ENCODE measurements at regions not wholly inside any gene's neighbourhood (a gene's known extent, or its start where the extent isn't known, plus 50 kb on each side); places are given as distances from the start of the nearest gene placed in this dataset.

DNA sequence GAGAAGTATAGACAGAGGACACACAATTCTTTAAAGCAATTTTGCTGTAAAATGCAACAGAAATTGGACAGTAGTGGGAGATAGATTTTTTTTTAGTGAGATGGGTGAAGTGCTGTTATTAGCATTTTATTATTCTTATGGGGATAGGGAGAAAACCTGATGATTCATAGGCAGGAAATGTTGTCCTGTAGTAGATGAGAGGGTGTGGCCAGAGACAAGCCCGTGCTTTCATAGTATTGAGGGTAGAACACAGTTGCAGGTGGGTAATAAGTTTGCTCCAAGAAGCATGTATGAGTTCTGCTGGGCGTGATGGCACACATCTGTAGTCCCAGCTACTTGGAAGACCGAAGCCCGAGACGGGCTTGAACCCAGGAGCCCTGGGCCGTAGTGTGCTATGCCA lies 128.3 kb upstream of the ARHGAP28 start:
- Histone ChIP-seq H3K36me3 (ENCODE audit: low read depth) (no peaks in the 10 kb centered on the region), H3K4me3 (no peak overlapping the region), H3K9me3 (no peaks in the 10 kb centered on the region), H3K4me1 (ENCODE audit: low read depth) (no peaks in the 10 kb centered on the region)
- intact Hi-C loops (cut with DNase I, micrococcal nuclease) = no loop called here
- TF ChIP-seq, protein P1, sequence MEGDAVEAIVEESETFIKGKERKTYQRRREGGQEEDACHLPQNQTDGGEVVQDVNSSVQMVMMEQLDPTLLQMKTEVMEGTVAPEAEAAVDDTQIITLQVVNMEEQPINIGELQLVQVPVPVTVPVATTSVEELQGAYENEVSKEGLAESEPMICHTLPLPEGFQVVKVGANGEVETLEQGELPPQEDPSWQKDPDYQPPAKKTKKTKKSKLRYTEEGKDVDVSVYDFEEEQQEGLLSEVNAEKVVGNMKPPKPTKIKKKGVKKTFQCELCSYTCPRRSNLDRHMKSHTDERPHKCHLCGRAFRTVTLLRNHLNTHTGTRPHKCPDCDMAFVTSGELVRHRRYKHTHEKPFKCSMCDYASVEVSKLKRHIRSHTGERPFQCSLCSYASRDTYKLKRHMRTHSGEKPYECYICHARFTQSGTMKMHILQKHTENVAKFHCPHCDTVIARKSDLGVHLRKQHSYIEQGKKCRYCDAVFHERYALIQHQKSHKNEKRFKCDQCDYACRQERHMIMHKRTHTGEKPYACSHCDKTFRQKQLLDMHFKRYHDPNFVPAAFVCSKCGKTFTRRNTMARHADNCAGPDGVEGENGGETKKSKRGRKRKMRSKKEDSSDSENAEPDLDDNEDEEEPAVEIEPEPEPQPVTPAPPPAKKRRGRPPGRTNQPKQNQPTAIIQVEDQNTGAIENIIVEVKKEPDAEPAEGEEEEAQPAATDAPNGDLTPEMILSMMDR (IDR thresholded peaks at IDR 0.05) = no peak
- ATAC-seq (no peak), DNase-seq (no peak)

DNA sequence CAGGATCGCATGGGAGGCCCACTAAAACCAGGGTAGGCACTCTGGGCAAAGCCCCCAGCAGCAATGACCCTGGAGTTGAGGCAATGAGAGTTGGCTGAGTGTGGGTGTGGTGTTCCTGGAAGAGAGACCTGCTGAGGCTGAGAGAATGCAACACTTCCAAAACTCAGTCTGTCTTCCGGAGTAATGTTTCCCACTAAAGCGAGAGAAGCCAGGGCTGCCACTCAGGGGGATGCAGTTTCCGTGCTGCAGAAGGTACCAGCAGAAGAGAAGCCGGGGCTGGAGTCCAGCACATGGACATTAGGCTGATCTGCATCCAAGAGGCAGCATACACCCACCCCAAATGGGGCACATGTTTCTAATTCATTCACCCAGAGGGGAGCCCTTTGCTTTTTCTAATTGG lies 127.2 kb upstream of the ARHGAP28 start:
- intact Hi-C loops (cut with DNase I, micrococcal nuclease) = no loop called here
- TF ChIP-seq, protein P1 (IDR thresholded peaks at IDR 0.05) = no peak
- ATAC-seq (no peak), DNase-seq (no peak)
- Histone ChIP-seq H3K4me1 (ENCODE audit: low read depth) (no peaks in the 10 kb centered on the region), H3K4me3 (no peak overlapping the region), H3K36me3 (ENCODE audit: low read depth) (no peaks in the 10 kb centered on the region), H3K9me3 (no peaks in the 10 kb centered on the region)

GRCh38 chr18:6604573-6604941 lies 125.0 kb upstream of the ARHGAP28 start:
- H3K4me3 ChIP-seq = no peak overlapping the region
- TF ChIP-seq, protein P1 (IDR thresholded peaks at IDR 0.05) = no peak
- ATAC-seq = no peak
- H3K9me3 ChIP-seq = no peaks in the 10 kb centered on the region
- no peaks in the 10 kb centered on the region for H3K4me1 ChIP-seq (ENCODE audit: low read depth)
- H3K36me3 ChIP-seq (ENCODE audit: low read depth) = no peaks in the 10 kb centered on the region
- intact Hi-C loops (cut with DNase I, micrococcal nuclease) = no loop called here
- no peak for DNase-seq

DNA sequence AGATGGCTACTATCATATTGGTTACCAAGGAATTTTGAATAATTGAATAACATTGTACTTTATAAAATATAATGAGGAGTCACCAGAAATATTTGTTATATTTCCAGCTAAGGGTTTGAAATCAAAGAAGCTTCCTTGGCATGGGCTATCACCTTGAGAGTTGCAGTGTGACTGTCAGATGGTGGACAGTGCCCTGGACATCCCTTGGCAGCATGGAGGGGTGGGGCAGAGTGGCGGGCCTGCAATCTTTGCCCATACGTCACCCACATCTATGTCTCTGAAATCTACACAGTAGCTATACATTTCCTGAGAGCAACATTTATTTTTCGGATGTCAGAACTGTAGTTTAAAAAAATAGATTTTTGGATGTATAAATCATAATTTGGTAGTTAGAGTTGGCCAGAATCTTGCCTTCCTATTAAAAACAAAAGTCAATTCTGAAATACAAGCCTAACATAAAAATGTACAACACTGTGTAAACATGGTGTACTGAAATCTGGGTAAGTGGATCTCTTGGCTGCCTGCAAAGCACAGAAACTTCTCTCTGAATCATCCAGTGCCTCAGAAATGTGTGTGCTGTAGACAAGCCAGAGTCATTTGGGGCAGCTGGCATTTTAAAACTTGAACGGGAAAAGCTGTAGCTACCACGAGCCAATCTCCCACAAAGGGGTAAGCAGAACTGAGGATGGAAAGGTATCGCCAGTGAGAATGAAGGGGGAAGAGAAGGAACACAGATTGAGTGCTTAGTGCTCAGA lies 124.2 kb upstream of the ARHGAP28 start:
- no peaks in the 10 kb centered on the region for H3K9me3 ChIP-seq
- TF ChIP-seq, protein P1 (IDR thresholded peaks at IDR 0.05) = no peak
- ATAC-seq (no peak), DNase-seq (no peak)
- intact Hi-C loops (cut with DNase I, micrococcal nuclease) = no loop called here
- no peak overlapping the region for H3K4me3 ChIP-seq
- no peaks in the 10 kb centered on the region for H3K36me3 ChIP-seq (ENCODE audit: low read depth)
- no peaks in the 10 kb centered on the region for H3K4me1 ChIP-seq (ENCODE audit: low read depth)

- no peaks in the 10 kb centered on the region for H3K4me1 ChIP-seq (ENCODE audit: low read depth)
- no peak overlapping the region for H3K4me3 ChIP-seq
- DNase-seq = no peak
- TF ChIP-seq, protein P1 (IDR thresholded peaks at IDR 0.05) = no peak
- intact Hi-C loops (cut with DNase I, micrococcal nuclease) = no loop called here
- no peaks in the 10 kb centered on the region for H3K36me3 ChIP-seq (ENCODE audit: low read depth)
- no peak for ATAC-seq
- H3K9me3 ChIP-seq = no peaks in the 10 kb centered on the region
These were observed 123.0 kb upstream of the ARHGAP28 start for GRCh38 chr18:6606411-6607085.

Data from mucosa of descending colon (tissue), 3 donors.